Inferior parietal cortex (tissue), 1 donor: ENCODE measurements at regions not wholly inside any gene's neighbourhood (a gene's known extent, or its start where the extent isn't known, plus 50 kb on each side); places are given as distances from the start of the nearest gene placed in this dataset.

Experiments
- DNase-seq: peaks from one replicate; pipeline ENCODE4 v3.0.0-alpha.2; 2016; ENCODE audit errors: extremely low spot score

GRCh38 chr4:104677116-104677515 lies 182.4 kb upstream of the CXXC4 start:
- no peak for DNase-seq

GRCh38 chr4:104682311-104682710 lies 187.6 kb upstream of the CXXC4 start:
- no peak for DNase-seq

DNA sequence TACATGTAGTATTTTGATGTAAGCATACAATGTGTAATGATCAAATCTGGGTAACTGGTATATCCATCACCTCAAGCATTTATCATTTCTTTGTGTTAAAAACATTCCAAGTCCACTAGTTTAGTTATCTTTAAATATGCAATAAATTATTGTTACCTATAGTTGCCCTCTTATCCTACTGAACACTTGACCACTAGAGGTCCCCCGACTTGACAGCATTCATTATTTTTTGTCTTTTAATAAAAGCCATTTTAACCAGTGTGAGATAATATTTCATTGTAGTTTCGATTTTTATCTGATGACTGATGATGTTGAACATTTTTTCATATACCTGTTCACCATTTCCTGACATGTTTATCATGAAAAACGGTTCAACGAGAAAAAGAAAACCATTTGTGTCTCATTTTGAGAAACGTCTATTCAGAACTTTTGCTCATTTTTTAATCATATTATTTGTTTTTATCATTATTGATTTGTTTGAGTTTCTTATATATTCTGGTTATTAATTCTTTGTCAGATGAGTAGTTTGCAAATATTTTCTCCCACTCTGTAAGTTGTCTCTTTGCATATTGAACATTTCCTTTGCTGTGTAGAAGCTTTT lies 199.0 kb upstream of the CXXC4 start:
- DNase-seq = no peak

DNA sequence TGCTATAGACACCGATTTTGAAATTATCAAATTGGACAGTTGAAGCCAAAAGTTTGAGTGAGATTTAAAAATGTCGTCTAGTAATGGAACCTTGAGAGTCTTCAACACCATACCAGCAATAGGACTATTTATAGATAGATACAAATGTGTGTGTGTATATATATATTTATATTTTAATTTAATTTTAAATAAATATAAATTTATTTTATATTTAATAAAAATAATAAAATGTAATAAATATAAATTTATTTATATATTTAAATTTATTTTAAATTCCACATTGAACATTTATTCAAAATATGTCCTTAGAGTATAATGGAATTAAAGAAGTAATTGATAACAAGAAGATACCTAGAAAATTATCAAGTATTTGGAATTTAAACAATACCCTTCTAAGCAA lies 221.9 kb upstream of the CXXC4 start:
- no peak for DNase-seq

- no peak for DNase-seq
Measured at GRCh38 chr4:104719539-104720230, 225.0 kb upstream of the CXXC4 start.

DNA sequence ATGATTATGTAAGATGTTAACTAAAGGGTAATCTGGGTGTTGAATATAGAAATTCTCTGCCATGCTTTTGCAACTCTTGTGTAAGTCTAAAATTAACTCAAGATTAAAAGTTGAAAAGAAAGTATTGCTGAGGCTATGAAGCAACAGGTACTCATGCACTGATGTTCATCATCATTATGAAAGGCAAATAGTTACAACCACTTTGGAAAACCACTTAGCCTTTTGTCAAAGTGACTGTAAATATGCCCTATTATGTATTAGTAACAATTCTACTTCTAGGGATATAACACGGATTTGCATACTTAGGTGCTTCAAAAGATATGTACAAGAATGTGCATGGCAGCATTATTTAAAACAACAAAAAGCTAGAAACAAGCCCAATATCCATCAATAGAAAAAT lies 227.8 kb upstream of the CXXC4 start:
- DNase-seq = no peak

DNA sequence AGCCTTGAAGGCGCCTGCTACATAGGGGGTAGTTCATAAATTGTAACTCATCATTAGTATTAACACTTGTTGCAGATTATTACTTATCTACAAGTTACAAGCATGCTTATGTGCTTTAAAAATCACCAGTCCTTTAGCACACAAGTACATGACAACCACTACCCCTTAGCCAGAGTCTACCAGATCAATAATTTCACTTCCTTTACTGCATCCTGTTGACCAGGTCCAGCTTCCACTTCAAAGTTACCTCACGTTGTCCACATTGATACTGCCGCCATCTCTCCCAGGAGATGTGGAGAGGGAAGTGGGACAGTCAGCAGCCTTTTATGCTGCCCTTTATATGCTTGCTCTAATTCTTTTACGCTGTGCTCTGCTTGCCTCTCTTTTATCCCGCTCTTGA lies 231.3 kb upstream of the CXXC4 start:
- no peak for DNase-seq

- DNase-seq = no peak
Measured at GRCh38 chr4:104727643-104728042, 232.9 kb upstream of the CXXC4 start.

- DNase-seq = no peak
Measured at GRCh38 chr4:104728380-104729122, 233.9 kb upstream of the CXXC4 start.

- no peak for DNase-seq
Measured at GRCh38 chr4:104732766-104733165, 238.1 kb upstream of the CXXC4 start.

- no peak for DNase-seq
Measured at GRCh38 chr4:104735174-104735573, 240.5 kb upstream of the CXXC4 start.

DNA sequence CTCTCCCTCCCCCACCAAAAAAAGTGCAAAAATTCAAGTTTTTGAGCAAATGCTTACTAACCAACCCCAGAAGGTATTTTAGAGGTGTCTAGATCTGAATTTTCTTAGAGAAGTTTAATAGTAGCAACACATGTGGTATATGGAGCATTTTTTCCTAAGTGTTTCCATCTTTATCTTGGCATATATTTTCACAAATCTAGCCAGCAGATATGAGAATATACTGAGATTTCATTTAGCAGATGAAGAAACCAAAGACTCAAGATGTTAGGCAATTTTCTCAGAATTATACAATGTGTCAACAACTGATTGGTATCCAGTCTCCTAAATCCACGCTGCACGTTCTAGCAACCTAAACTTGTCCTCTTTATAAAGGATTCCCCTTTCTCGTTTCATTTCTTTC lies 245.5 kb upstream of the CXXC4 start:
- no peak for DNase-seq

DNA sequence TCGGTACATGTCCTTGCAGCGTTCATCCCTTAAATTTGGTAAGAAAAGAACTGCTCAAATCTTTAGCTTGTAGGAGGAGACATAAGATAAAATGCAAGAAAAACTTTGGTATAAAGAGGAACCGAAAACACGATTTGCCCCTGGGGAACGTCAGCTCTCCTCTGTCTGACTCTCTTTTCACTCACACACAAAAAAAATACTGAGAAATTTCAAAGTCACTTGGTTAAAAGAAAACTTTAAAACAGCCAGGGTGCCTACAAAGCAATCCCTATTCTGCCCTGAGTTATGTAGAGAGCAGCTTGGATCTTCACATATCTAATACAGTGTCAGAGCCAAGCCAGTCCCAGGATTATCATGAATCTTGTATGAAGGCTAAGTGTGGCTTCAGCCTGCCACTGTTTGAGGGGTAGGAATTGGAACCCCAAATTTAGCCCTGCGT lies 248.5 kb upstream of the CXXC4 start:
- DNase-seq = no peak

- DNase-seq = no peak
Measured at GRCh38 chr4:104747635-104748034, 252.9 kb upstream of the CXXC4 start.

DNA sequence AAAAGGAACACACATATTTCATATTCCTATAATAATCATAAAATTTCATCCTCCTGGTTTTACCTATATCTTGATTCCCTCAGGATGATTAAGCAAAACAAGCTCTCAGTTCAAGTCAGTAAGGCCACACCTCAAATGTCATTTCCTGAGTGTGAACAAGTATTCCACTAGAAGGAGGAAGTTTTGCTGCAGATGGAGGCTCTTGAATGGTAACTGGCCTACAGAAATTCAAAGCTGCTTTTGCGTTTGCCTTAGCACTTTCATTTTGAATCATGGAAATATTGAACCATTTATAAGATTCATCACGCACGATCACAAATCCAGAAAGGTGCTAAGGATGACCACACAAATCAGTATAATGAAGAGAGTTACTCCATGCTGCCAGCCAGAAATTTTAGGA lies 254.4 kb upstream of the CXXC4 start:
- DNase-seq = no peak

DNA sequence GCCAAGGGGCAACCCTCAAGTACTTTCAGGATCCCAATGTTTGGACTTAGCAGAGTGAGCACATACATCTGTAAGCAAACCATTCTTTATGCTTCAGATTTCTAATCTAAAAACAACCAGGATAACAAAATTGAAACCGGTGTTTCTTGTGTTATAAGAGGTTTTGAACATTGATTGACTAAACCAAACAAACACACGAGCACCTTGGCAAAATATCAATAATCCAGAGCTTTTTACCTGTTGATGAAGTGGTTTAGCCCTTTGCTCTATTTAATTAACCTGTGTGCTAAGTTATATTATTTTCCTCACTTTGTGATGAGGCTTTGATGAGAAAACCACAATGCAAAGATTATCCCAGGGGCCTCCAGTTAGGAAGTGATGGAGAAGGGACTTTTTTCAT lies 255.3 kb upstream of the CXXC4 start:
- no peak for DNase-seq

- no peak for DNase-seq
Measured at GRCh38 chr4:104751468-104751867, 256.8 kb upstream of the CXXC4 start.

- no peak for DNase-seq
Measured at GRCh38 chr4:104752337-104752736, 257.6 kb upstream of the CXXC4 start.

DNA sequence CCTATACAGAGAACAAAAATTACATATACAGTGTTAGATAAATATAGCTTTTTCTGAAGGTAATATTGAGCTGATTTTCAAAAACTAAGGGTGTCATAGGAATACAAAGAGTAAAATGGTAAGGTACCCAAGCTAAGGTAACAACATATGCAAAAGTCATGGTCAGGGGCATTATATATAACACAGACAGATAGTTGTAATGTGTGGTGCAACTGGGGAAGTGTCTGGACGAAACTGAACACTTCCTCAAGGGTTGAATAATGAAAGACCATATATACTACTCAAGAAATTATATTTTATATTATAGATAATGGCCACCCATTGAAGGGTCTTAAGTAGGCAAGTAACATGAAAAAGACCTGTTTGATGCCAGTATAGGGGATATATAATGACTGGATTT lies 262.1 kb upstream of the CXXC4 start:
- DNase-seq = no peak

- DNase-seq = no peak
Measured at GRCh38 chr4:104758574-104758973, 263.9 kb upstream of the CXXC4 start.

DNA sequence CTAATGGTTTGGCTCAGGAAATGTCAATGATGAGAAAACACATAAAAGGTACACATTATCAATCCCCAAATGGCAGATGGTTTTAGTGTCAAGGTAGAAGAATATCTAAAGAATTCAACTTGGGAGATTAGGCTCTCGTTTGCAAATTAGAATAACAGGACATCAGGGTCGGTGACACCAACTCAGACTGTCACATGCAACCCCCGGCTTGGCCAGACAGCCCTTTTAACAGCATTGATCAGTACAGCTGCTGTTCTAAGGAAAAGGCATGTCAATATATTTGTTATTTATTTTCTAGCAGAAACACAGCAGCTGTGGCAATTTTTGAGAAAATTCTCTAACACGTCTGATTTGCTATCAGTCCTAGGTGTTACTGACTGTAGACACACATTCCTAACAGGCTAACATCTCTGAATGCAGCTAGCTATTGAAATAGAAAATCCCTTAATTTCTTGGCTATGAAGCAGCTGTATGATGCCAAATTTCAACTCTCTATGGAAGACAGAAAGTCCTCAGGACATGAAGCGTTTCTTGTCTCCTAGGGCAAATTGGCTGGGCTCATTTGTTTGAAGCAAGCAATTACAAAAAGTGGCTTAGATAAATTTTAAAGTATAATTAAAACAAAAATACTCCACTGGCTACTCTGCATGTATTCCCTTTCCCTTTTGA lies 269.0 kb upstream of the CXXC4 start:
- DNase-seq = no peak

- DNase-seq = no peak
Measured at GRCh38 chr4:104766676-104767075, 272.0 kb upstream of the CXXC4 start.

DNA sequence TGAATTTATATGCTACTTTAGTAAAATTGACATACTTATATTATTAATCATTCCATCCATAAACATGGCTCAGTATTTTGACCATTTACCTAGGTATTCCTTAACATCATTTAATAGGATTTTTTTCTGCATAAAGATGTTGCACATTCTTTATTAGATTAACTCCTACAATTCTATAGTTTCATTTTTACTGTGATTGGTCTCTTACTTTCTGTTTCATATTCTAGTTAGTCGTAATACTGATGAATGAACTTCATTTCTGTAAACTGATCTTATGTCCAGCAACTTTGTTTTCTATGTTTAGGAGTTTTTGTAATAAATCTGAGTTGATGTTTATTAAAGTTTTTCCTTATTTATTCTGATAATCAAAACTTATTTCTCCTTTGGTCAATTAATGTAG lies 278.2 kb upstream of the CXXC4 start:
- DNase-seq = no peak
